Myocyte (in vitro differentiated cells): ENCODE measurements at regions not wholly inside any gene's neighbourhood (a gene's known extent, or its start where the extent isn't known, plus 50 kb on each side); places are given as distances from the start of the nearest gene placed in this dataset.

Experiments
- DNase-seq: peaks from one replicate; pipeline ENCODE4 v3.0.0-alpha.2; 2012; ENCODE audit warnings: low read depth

- DNase-seq: no peak
These were observed 231.7 kb downstream of the FOXO1 start for GRCh38 chr13:40434516-40435397.

- DNase-seq: no peak
These were observed 228.3 kb downstream of the FOXO1 start for GRCh38 chr13:40438022-40438680.

- DNase-seq: no peak
These were observed 227.2 kb downstream of the FOXO1 start for GRCh38 chr13:40438999-40439797.

- no peak for DNase-seq
These were observed 226.5 kb downstream of the FOXO1 start for GRCh38 chr13:40439928-40440327.

GRCh38 chr13:40440990-40441820 is 225.2 kb downstream of the FOXO1 start:
- peak; percentile 94 for DNase-seq

GRCh38 chr13:40442231-40442630 is 224.2 kb downstream of the FOXO1 start:
- no peak for DNase-seq

- DNase-seq: no peak
These were observed 223.6 kb downstream of the FOXO1 start for GRCh38 chr13:40442826-40443225.

GRCh38 chr13:40444241-40444640 is 222.2 kb downstream of the FOXO1 start:
- DNase-seq: no peak

- DNase-seq: peak; percentile 95
These were observed 220.9 kb downstream of the FOXO1 start for GRCh38 chr13:40445557-40445990.

- DNase-seq: peak; percentile 56
These were observed 220.1 kb downstream of the FOXO1 start for GRCh38 chr13:40446365-40446764.

GRCh38 chr13:40447857-40448256 is 218.6 kb downstream of the FOXO1 start:
- no peak for DNase-seq

- DNase-seq: no peak
These were observed 214.3 kb downstream of the FOXO1 start for GRCh38 chr13:40452038-40452666.

GRCh38 chr13:40452741-40453334 is 213.6 kb downstream of the FOXO1 start:
- no peak for DNase-seq

GRCh38 chr13:40453351-40454021 is 213.0 kb downstream of the FOXO1 start:
- DNase-seq: no peak

GRCh38 chr13:40456397-40456953 is 210.0 kb downstream of the FOXO1 start:
- DNase-seq: peak; percentile 95

GRCh38 chr13:40456979-40457553 is 209.4 kb downstream of the FOXO1 start:
- DNase-seq: peak; percentile 66

- no peak for DNase-seq
These were observed 208.3 kb downstream of the FOXO1 start for GRCh38 chr13:40457929-40458719.

GRCh38 chr13:40458720-40458990 is 207.8 kb downstream of the FOXO1 start:
- no peak for DNase-seq
